Endothelial cell of umbilical vein (primary cell): ENCODE measurements at regions not wholly inside any gene's neighbourhood (a gene's known extent, or its start where the extent isn't known, plus 50 kb on each side); places are given as distances from the start of the nearest gene placed in this dataset.

Experiments
- BruUV-seq: library from RNA; stranded (reverse); fragments of 400-500 nt; replicated peaks from 2 replicates; lab custom pipeline; 2021; lab: Mats Ljungman, UMichigan
- CTCF ChIA-PET: fragments of 300-600, 350-600 bp; sonication (Branson Sonifier 250); formaldehyde crosslinking; loops from one replicate; lab custom pipeline; 2021; ENCODE audit warnings: antibody characterized with exemption, inconsistent platforms; lab: Charles Lee
- POLR2A ChIA-PET: fragments of 300-600, 350-600 bp; sonication (Branson Sonifier 250); formaldehyde crosslinking; loops from one replicate; lab custom pipeline; 2021; ENCODE audit warnings: antibody characterized with exemption, inconsistent platforms; lab: Charles Lee
- DNase-seq: peaks from one replicate; pipeline ENCODE4 v3.0.0-alpha.2; 2011; ENCODE audit warnings: low read depth, low spot score
- FAIRE-seq: peaks from 2 replicates; lab custom pipeline; 2011; peaks lifted over from hg19 to GRCh38; lab: Jason Lieb, UNC
- H2AFZ ChIP-seq: 2 replicates; pipeline ENCODE4 v1.6.0; 2012; ENCODE audit warnings: low read depth, low read length, control low read depth, inconsistent platforms
- H3K27ac ChIP-seq: 2 replicates; pipeline ENCODE4 v1.5.1; 2011; ENCODE audit warnings: low read depth, mild to moderate bottlenecking, control low read depth, low read length, moderate library complexity; ENCODE audit not compliant: insufficient read depth
- H3K27me3 ChIP-seq, 2 experiments: 2 replicates each; pipeline versions ENCODE4 v1.6.0 to v1.6.1; 2011; ENCODE audit warnings: low read length in 2 of 2, mixed read lengths in 1 of 2; ENCODE audit not compliant: control insufficient read depth in 2 of 2, insufficient read depth in 2 of 2
- H3K36me3 ChIP-seq, 2 experiments: 2 replicates in 1 of 2; 3 replicates in 1 of 2; pipeline ENCODE4 v1.5.1; 2011; ENCODE audit warnings: low read length in 2 of 2, mild to moderate bottlenecking in 1 of 2, moderate library complexity in 1 of 2; ENCODE audit not compliant: control insufficient read depth in 2 of 2, insufficient read depth in 2 of 2; ENCODE audit errors: extremely low read depth in 1 of 2
- H3K4me1 ChIP-seq: 3 replicates; pipeline ENCODE4 v1.5.1; 2011; ENCODE audit warnings: mild to moderate bottlenecking, low read length; ENCODE audit not compliant: control insufficient read depth, insufficient read depth; ENCODE audit errors: extremely low read depth
- H3K4me2 ChIP-seq: 2 replicates; pipeline ENCODE4 v1.6.1; 2011; ENCODE audit warnings: low read length, control low read depth, mixed read lengths; ENCODE audit not compliant: insufficient read depth
- H3K4me3 ChIP-seq, 3 experiments: fragments of 200-600 bp in 1 of 3; sonication (generic), shearing (Covaris generic) in 1 of 3; replicated peaks in 1 of 3; 2 replicates each; pipeline ENCODE4 v1.5.1; 2011 to 2016; ENCODE audit warnings: control low read depth in 3 of 3, low read length in 3 of 3, mild to moderate bottlenecking in 2 of 3, inconsistent platforms in 1 of 3, low read depth in 1 of 3, moderate library complexity in 1 of 3; ENCODE audit not compliant: insufficient read depth in 1 of 3
- H3K79me2 ChIP-seq: 2 replicates; pipeline ENCODE4 v1.6.0; 2012; ENCODE audit warnings: low read length, inconsistent platforms; ENCODE audit not compliant: control insufficient read depth, insufficient read depth
- H3K9ac ChIP-seq: replicated peaks from 2 replicates; pipeline ENCODE3; 2011; ENCODE audit warnings: low read length, control low read depth; ENCODE audit not compliant: insufficient read depth; ENCODE audit errors: extremely low read depth
- H3K9me1 ChIP-seq: replicated peaks from 3 replicates; pipeline ENCODE4 v1.6.0; 2011; ENCODE audit warnings: mild to moderate bottlenecking, low read length; ENCODE audit not compliant: control insufficient read depth, insufficient read depth; ENCODE audit errors: extremely low read depth
- H3K9me3 ChIP-seq: replicated peaks from 2 replicates; pipeline ENCODE4 v1.5.1; 2012; ENCODE audit warnings: low read length, inconsistent platforms; ENCODE audit not compliant: control insufficient read depth, insufficient read depth
- H4K20me1 ChIP-seq: replicated peaks from 2 replicates; pipeline ENCODE3; 2011; ENCODE audit warnings: mild to moderate bottlenecking, low read length; ENCODE audit not compliant: control insufficient read depth, insufficient read depth; ENCODE audit errors: extremely low read depth
- CTCF ChIP-seq, 2 donors: IDR thresholded peaks; 1 replicate in 1 of 2; 2 replicates in 1 of 2; pipeline ENCODE4 v1.5.1; 2011; ENCODE audit warnings: low read length in 2 of 2, mild to moderate bottlenecking in 2 of 2, moderate library complexity in 2 of 2, control low read depth in 1 of 2, inconsistent platforms in 1 of 2, low read depth in 1 of 2; ENCODE audit not compliant: insufficient read depth in 1 of 2; ENCODE audit errors: extremely low read depth in 1 of 2
- FOS ChIP-seq: IDR thresholded peaks from 2 replicates; pipeline ENCODE4 v1.6.1; 2011; ENCODE audit warnings: mild to moderate bottlenecking, low read length, moderate library complexity, borderline replicate concordance; ENCODE audit not compliant: insufficient read depth
- GATA2 ChIP-seq: IDR thresholded peaks from 2 replicates; pipeline ENCODE4 v1.7.0; 2011; ENCODE audit warnings: low read depth, mild to moderate bottlenecking, moderate library complexity, mixed read lengths, low read length; ENCODE audit not compliant: insufficient read length, insufficient read depth
- JUN ChIP-seq: IDR thresholded peaks from 2 replicates; pipeline ENCODE4 v1.6.1; 2011; ENCODE audit warnings: borderline replicate concordance, low read depth; ENCODE audit not compliant: insufficient read length, insufficient read depth
- MAX ChIP-seq: IDR thresholded peaks from 2 replicates; pipeline ENCODE4 v1.6.1; 2011; ENCODE audit not compliant: insufficient read depth, insufficient read length
- MYC ChIP-seq: IDR thresholded peaks from one replicate; pipeline ENCODE4 v1.6.1; 2011; ENCODE audit warnings: mild to moderate bottlenecking, low read depth, low read length
- POLR2A ChIP-seq: IDR thresholded peaks from 2 replicates; pipeline ENCODE4 v1.6.1; 2012; ENCODE audit warnings: low read depth, mild to moderate bottlenecking, control low read depth, low read length
- POLR2AphosphoS5 ChIP-seq: IDR thresholded peaks from 2 replicates; pipeline ENCODE4 v1.6.1; 2012; ENCODE audit warnings: low read depth, mild to moderate bottlenecking, control low read depth, low read length, moderate library complexity; ENCODE audit not compliant: insufficient read depth
- dilution Hi-C: fragments of 300-500 bp; cut with MboI; formaldehyde crosslinking; loops from one replicate; pipeline ENCODE4 v1.15.0; 2019; ENCODE audit warnings: low sequenced_read_pairs; ENCODE audit not compliant: extremely low pct_ligation_motif_present
- intact Hi-C: fragments of 100-400 bp; cut with micrococcal nuclease; formaldehyde crosslinking; loops from one replicate; pipeline ENCODE4 v1.10.0; 2022

- TF ChIP-seq CTCF (IDR thresholded peaks at IDR 0.05; ENCODE audit: extremely low read depth in 1 of 2, insufficient read depth in 1 of 2, low read depth in 1 of 2, low read length in 2 of 2), result no peak
- no peak for TF ChIP-seq GATA2
- TF ChIP-seq MYC, result no peak
- Histone ChIP-seq H3K4me1 (no peaks in the 10 kb centered on the region), H3K79me2 (no peaks in the 10 kb centered on the region), H3K4me2 (no peak overlapping the region), H3K4me3 (no peak overlapping the region), H3K9ac (no peak overlapping the region), H3K9me3 (no peaks in the 10 kb centered on the region), H4K20me1 (no peaks in the 10 kb centered on the region), H3K36me3 (no peaks in the 10 kb centered on the region), H3K27ac (no peak overlapping the region), H3K27me3 (no peaks in the 10 kb centered on the region), H3K9me1 (no peaks in the 10 kb centered on the region), H2AFZ (no peak overlapping the region)
- CTCF ChIA-PET, result no interaction called here
- FAIRE-seq (no peak), DNase-seq (no peak)
- intact Hi-C loops, result no loop called here
- dilution Hi-C loops, result no loop called here
- POLR2A ChIA-PET, result no interaction called here
- BruUV-seq, result no TSS peak
Observed at GRCh38 chr4:35250761-35251160, 993.6 kb downstream of the ARAP2 start.

- Histone ChIP-seq H3K4me2 (no peak overlapping the region), H3K79me2 (no peaks in the 10 kb centered on the region), H3K4me3 (no peak overlapping the region), H2AFZ (no peak overlapping the region), H3K27ac (no peak overlapping the region), H3K36me3 (no peaks in the 10 kb centered on the region), H3K9ac (no peak overlapping the region), H3K27me3 (no peaks in the 10 kb centered on the region), H3K9me1 (no peaks in the 10 kb centered on the region), H4K20me1 (no peaks in the 10 kb centered on the region), H3K4me1 (no peaks in the 10 kb centered on the region), H3K9me3 (no peaks in the 10 kb centered on the region)
- BruUV-seq, result no TSS peak
- CTCF ChIA-PET, result no interaction called here
- FAIRE-seq (no peak), DNase-seq (no peak)
- TF ChIP-seq MAX (no peak), FOS (no peak), POLR2A (no peak), POLR2AphosphoS5 (no peak), JUN (no peak), CTCF (IDR thresholded peaks at IDR 0.05; ENCODE audit: extremely low read depth in 1 of 2, insufficient read depth in 1 of 2, low read depth in 1 of 2, low read length in 2 of 2) (no peak)
- dilution Hi-C loops, result no loop called here
- intact Hi-C loops, result no loop called here
- POLR2A ChIA-PET, result no interaction called here
Observed at GRCh38 chr4:35252071-35252470, 992.2 kb downstream of the ARAP2 start.
